ENCODE measurements at regions not wholly inside any gene's neighbourhood (a gene's known extent, or its start where the extent isn't known, plus 50 kb on each side); places are given as distances from the start of the nearest gene placed in this dataset.

GRCh38 chr3:43160664-43161063 lies 54.8 kb upstream of the POMGNT2 start:
- DNase-seq (ENCODE audit: low spot score), result no peak
- intact Hi-C loops (cut with DNase I), result no loop called here
- ATAC-seq, result no peak

DNA sequence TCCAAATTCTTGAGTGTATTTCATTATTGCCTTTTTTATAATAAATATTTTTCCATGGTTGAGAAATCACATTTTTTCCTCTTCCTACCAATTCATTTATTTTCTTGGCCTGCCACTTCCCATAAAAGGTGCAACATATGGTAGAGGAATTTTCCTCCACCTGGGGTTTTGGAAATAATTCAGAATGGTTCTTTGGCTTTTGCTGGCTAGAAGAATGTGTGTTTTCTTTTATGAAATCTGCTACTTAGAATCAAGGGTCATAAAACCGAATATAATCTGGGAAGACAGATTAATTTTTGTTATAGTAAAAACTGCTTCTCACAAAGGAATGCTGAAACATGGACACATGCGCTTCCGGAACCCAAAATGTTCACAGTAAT lies 54.0 kb upstream of the POMGNT2 start:
- ATAC-seq (no peak), DNase-seq (ENCODE audit: low spot score) (no peak)
- intact Hi-C loops (cut with DNase I), result no loop called here

- no peak for DNase-seq (ENCODE audit: low spot score)
- ATAC-seq, result no peak
Measured at GRCh38 chr3:43159131-43159875, 53.4 kb upstream of the POMGNT2 start.

DNA sequence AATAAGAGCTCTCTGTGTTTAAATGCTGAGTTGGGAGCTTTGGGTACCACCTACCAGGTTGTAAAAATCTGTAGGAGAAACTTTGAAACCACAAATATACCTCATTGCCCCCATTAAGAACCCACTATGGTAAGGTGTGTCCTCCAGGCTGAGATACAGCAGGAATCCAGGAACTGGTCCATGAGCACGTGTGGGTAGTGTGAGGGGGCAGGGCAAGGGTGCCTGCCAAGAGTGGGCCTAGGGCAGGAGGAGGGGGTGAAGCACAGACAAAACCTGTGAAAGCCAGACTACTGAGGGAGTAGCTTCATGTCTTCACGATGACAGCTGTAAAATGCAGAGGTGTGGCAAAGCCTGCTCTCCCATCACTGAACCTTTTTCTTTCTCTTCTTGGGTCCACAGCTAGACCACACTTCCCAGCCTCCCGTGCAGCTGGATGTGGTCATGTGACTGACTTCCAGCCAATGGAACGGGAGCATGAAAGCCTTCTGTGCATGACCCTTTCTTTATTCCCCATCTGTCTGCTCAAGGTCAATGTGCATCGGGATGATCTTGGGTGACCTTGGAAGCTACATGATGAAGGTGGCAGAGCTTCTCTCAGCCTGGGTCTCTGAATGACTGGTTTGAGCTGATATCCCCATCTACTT lies 51.1 kb upstream of the POMGNT2 start:
- intact Hi-C loops (cut with DNase I), result no loop called here
- ATAC-seq (no peak), DNase-seq (ENCODE audit: low spot score) (no peak)

More at GRCh38 chr3:43159131-43159875, 53.4 kb upstream of the POMGNT2 start:
- intact Hi-C loops (cut with DNase I), result no loop called here

GRCh38 chr3:43155464-43156121 lies 49.7 kb upstream of the POMGNT2 start:
- intact Hi-C loops (cut with DNase I), result no loop called here
- ATAC-seq (peak; percentile 86), DNase-seq (ENCODE audit: low spot score) (peak; percentile 76)

Measured in sciatic nerve (tissue), 2 donors.